ENCODE measurements at regions not wholly inside any gene's neighbourhood (a gene's known extent, or its start where the extent isn't known, plus 50 kb on each side); places are given as distances from the start of the nearest gene placed in this dataset.

GRCh38 chr2:4091869-4092268, 388.5 kb downstream of the DCDC2C start:
- no peak for TF ChIP-seq POLR2AphosphoS5 (IDR thresholded peaks at IDR 0.05; ENCODE audit: low read depth, low read length)
- no peak for TF ChIP-seq SIN3A (IDR thresholded peaks at IDR 0.05; ENCODE audit: borderline replicate concordance, insufficient read depth, low read length)
- TF ChIP-seq, protein P1, sequence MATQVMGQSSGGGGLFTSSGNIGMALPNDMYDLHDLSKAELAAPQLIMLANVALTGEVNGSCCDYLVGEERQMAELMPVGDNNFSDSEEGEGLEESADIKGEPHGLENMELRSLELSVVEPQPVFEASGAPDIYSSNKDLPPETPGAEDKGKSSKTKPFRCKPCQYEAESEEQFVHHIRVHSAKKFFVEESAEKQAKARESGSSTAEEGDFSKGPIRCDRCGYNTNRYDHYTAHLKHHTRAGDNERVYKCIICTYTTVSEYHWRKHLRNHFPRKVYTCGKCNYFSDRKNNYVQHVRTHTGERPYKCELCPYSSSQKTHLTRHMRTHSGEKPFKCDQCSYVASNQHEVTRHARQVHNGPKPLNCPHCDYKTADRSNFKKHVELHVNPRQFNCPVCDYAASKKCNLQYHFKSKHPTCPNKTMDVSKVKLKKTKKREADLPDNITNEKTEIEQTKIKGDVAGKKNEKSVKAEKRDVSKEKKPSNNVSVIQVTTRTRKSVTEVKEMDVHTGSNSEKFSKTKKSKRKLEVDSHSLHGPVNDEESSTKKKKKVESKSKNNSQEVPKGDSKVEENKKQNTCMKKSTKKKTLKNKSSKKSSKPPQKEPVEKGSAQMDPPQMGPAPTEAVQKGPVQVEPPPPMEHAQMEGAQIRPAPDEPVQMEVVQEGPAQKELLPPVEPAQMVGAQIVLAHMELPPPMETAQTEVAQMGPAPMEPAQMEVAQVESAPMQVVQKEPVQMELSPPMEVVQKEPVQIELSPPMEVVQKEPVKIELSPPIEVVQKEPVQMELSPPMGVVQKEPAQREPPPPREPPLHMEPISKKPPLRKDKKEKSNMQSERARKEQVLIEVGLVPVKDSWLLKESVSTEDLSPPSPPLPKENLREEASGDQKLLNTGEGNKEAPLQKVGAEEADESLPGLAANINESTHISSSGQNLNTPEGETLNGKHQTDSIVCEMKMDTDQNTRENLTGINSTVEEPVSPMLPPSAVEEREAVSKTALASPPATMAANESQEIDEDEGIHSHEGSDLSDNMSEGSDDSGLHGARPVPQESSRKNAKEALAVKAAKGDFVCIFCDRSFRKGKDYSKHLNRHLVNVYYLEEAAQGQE (IDR thresholded peaks at IDR 0.05; ENCODE audit: insufficient read depth in 1 of 2, low read depth in 2 of 2, low read length in 2 of 2): no peak
- TF ChIP-seq TAF1 (IDR thresholded peaks at IDR 0.05; ENCODE audit: borderline replicate concordance, insufficient read depth, low read length): no peak
